ENCODE measurements at regions not wholly inside any gene's neighbourhood (a gene's known extent, or its start where the extent isn't known, plus 50 kb on each side); places are given as distances from the start of the nearest gene placed in this dataset.

DNA sequence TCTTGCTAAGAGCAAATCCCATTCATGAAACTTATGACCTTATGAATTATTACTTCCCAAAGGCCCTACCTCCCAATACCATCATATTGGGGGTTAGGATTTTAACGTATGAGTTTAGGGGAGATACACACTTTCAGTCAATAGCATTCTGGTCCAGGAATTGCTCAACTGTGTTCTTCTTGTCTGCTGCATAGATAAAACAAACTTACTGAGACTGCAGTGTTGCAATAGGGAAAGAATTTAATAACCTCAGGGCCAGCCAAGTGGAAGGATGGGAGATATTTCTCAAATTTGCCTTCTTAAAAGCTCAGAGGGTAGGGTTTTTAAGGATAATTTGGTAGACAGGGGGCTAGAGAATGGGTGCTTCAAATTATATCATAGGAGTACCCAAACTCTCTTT, 625.8 kb downstream of the OTOL1 start:
- no peaks in the 10 kb centered on the region for H3K36me3 Mint-ChIP-seq (ENCODE audit: low read depth)
- H3K27ac Mint-ChIP-seq: no peak overlapping the region
- H3K4me1 Mint-ChIP-seq: no peaks in the 10 kb centered on the region
- ATAC-seq (replicated peaks): no peak
- H3K4me3 Mint-ChIP-seq: no peak overlapping the region
- H3K9me3 Mint-ChIP-seq: peaks cover 4% of the 10 kb centered on the region
- no peaks in the 10 kb centered on the region for H3K27me3 Mint-ChIP-seq

DNA sequence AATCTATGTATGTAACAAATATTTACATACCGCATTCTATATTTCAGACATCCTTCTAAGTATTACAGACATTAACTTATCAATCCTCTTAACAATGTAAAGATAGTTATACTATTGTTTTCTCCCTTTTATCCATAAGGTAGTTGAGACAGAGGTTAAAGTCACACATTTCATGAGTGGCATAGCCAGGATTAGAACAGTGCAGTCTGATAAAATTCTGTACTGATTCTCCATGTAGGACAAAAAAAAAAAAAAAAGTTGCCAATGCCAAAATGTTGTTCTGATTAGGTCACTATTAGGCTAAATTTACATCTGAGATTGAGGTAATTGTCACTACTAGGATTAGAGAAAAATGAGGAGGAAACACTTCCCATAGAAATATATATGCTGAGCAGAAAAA, 629.2 kb downstream of the OTOL1 start:
- no peak for ATAC-seq (replicated peaks)
- H3K27me3 Mint-ChIP-seq: no peaks in the 10 kb centered on the region
- H3K36me3 Mint-ChIP-seq (ENCODE audit: low read depth): no peaks in the 10 kb centered on the region
- H3K4me1 Mint-ChIP-seq: no peaks in the 10 kb centered on the region
- no peak overlapping the region for H3K27ac Mint-ChIP-seq
- H3K9me3 Mint-ChIP-seq: peaks cover 4% of the 10 kb centered on the region
- no peak overlapping the region for H3K4me3 Mint-ChIP-seq

DNA sequence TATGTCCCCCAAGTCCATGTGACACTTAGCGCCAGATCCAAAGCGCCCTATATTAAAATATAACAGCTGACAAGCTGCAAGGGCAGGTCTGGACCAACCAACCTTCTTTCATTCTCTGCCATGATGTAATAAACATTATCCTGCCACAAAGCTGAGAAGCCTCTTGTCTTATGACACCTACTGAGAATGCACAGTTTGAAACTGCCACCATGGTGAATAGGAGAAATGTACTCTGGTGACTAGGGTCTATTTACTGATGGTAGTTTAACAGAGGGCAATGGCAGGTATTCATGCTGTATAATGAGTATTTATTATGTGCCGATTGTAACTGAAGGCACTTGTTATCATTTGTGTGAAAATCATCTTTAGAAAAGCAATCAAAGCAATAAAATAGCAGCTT, 634.0 kb downstream of the OTOL1 start:
- Mint-ChIP-seq H3K9me3 (no peaks in the 10 kb centered on the region), H3K4me3 (no peak overlapping the region), H3K27ac (no peak overlapping the region), H3K27me3 (no peaks in the 10 kb centered on the region), H3K4me1 (no peaks in the 10 kb centered on the region), H3K36me3 (ENCODE audit: low read depth) (no peaks in the 10 kb centered on the region)
- ATAC-seq (replicated peaks): no peak

DNA sequence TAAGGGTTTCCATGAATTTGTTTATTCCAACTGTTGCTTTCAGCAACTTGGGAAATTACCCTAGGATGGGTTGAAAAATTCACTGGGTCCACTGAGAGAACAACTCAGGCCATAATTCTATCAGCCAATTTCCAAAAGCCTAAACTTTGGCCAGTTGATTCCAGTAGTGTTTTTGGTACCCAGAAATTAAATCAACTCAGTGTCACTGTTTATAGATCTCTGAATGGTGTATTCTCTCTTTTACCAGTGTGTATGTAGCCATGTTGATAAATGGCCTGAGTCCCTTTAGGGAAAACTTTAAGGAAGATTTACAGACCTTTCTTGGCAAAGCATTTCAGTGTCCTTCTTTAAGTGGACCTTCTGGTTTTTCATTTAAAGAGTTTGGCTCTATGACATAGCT, 636.4 kb downstream of the OTOL1 start:
- no peaks in the 10 kb centered on the region for H3K4me1 Mint-ChIP-seq
- no peak for ATAC-seq (replicated peaks)
- H3K9me3 Mint-ChIP-seq: no peaks in the 10 kb centered on the region
- H3K27ac Mint-ChIP-seq: no peak overlapping the region
- no peaks in the 10 kb centered on the region for H3K27me3 Mint-ChIP-seq
- no peaks in the 10 kb centered on the region for H3K36me3 Mint-ChIP-seq (ENCODE audit: low read depth)
- H3K4me3 Mint-ChIP-seq: no peak overlapping the region

DNA sequence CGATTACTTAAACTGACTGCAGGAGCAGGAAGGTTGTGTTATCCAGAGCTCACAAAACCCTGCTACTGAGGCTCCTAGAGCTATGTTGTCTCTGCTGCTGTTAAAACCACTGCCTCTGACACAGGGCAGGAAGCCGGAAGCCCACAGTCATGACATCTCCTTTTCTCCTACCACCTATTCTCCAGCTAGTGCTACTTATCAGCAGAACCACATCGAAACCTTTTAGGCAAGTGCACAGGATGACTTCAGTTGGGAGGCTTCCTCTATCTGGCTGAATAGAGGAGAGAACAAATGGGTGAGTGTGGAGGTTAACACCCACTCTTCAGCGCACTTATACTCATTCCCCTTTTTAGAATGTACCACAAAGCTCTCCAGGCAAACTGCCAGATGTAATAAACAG, 638.0 kb downstream of the OTOL1 start:
- Mint-ChIP-seq H3K4me1 (no peaks in the 10 kb centered on the region), H3K9me3 (no peaks in the 10 kb centered on the region), H3K27ac (no peak overlapping the region), H3K4me3 (no peak overlapping the region), H3K36me3 (ENCODE audit: low read depth) (no peaks in the 10 kb centered on the region), H3K27me3 (no peaks in the 10 kb centered on the region)
- ATAC-seq (replicated peaks): no peak

DNA sequence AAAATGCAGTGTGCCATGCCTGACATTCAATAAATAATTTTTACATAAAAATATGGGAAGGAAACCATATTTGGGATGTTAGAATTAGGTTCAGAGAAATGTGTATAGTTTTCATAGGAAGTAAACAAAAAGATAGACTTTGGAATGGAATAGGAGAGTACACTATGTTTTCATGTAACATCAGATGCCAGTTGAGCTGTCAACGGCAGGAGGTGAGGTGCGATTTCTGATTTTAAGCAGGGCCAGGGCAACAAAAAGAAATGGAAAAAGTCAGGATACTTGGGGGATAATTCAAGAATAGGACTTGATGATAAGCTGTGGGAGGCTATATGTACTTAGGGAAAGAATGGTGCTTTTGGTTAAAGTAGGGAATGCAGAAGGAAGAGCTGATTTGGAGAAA, 639.5 kb downstream of the OTOL1 start:
- Mint-ChIP-seq H3K4me3 (no peak overlapping the region), H3K27me3 (no peaks in the 10 kb centered on the region), H3K27ac (no peak overlapping the region), H3K4me1 (no peaks in the 10 kb centered on the region), H3K36me3 (ENCODE audit: low read depth) (no peaks in the 10 kb centered on the region), H3K9me3 (no peaks in the 10 kb centered on the region)
- no peak for ATAC-seq (replicated peaks)

DNA sequence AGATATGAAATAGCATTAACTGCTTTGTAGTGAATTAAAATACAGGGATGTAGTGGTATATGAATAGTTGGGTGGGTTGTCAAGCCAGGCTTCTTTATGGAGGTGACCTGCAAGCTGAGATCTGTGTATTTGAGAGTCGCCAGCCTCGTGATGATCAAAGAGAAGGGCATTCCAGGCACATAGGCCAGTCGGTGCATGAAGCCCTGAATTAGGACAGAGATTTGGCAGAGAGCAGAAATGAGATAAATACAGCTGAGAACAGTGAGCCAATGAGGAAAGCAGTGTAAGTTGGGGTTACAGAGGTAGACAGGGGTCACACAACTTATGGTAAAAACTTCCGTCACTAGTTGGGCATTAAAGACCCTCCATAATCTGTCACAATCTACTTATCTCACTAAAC, 641.9 kb downstream of the OTOL1 start:
- H3K4me3 Mint-ChIP-seq: no peak overlapping the region
- H3K9me3 Mint-ChIP-seq: no peaks in the 10 kb centered on the region
- H3K27ac Mint-ChIP-seq: no peak overlapping the region
- H3K27me3 Mint-ChIP-seq: no peaks in the 10 kb centered on the region
- no peaks in the 10 kb centered on the region for H3K4me1 Mint-ChIP-seq
- H3K36me3 Mint-ChIP-seq (ENCODE audit: low read depth): no peaks in the 10 kb centered on the region
- no peak for ATAC-seq (replicated peaks)

DNA sequence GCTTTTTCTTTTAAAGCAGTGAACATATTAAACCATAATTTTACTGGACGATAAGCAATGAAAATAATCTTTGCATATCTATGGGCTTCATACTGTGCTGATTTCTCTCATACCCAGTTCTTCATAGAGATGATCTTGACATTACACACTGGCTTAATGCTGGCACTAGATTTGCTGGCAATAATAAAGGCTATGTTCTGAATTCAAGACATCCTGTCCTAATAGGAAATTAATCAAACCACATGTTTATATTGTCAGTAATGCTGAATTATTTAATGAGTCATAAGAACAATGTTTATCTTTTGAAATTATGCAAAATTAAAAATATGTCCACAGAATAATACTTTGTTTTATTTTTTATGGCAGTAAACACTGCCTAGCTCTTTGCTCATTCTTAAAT, 643.2 kb downstream of the OTOL1 start:
- no peak for ATAC-seq (replicated peaks)

DNA sequence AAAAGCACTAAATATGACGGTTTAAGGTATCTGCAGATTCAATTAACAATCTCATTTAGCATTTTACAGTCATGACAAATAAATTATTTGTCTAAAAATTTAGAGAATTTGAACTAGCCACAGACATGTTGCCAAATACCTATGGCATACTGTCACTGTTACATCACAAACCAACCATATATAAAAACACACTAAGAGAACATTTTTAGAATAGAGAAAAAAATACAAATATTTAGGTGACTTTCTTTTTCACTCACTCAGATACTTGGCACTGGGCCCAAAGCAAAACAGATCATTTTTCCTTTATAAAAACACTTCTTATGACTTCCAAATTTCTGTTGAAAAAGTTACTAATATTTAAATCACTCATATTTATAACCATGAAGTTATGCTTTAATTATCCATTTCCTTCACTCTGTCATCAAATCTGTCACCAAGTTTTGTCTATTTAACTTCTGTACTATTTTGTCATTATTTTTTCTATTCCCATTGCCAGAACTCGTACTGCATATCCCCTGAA, 644.7 kb downstream of the OTOL1 start:
- H3K4me1 Mint-ChIP-seq: no peaks in the 10 kb centered on the region
- H3K36me3 Mint-ChIP-seq (ENCODE audit: low read depth): no peaks in the 10 kb centered on the region
- H3K27me3 Mint-ChIP-seq: no peaks in the 10 kb centered on the region
- H3K9me3 Mint-ChIP-seq: no peaks in the 10 kb centered on the region
- no peak overlapping the region for H3K4me3 Mint-ChIP-seq
- H3K27ac Mint-ChIP-seq: no peak overlapping the region
- no peak for ATAC-seq (replicated peaks)

More for the DNA sequence above, 643.2 kb downstream of the OTOL1 start:
- Mint-ChIP-seq H3K4me1 (no peaks in the 10 kb centered on the region), H3K4me3 (no peak overlapping the region), H3K9me3 (no peaks in the 10 kb centered on the region), H3K36me3 (ENCODE audit: low read depth) (no peaks in the 10 kb centered on the region), H3K27ac (no peak overlapping the region), H3K27me3 (no peaks in the 10 kb centered on the region)

DNA sequence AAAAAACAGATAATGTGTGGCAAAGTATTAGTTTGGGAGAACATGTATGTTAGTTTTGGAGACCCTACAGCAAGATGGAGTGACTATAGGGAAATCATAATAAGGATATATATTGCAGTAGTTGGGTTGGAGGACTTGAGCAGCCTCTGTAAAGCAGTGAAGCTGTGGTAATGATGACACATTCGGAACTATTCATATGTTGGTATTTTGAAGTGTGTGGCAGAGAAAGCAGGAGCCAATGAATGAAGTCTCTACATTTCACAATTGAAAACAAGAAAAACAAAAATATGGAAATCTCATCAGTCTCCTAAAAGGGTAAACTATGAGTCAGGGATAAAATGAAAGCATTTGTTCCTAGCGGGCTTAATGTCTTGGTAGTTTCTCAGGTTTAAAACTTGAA, 645.9 kb downstream of the OTOL1 start:
- H3K27ac Mint-ChIP-seq: no peak overlapping the region

DNA sequence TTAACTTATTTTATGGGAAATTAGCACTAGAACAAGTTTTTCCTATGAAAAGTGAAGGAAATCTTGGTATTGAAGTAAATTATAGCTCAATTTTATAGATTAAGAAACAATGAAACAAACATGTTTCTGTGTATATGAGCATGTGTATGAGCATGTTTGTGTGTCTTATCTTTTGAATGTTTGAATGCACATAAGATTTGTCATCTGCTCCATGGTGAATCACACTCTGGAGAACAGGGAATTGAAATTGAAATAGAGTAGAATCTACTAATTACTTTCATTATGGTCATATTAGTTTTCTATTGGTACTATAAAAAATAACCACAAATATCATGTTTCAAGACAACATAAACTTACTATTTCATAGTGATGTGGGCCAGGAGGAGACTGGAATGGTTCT, 646.6 kb downstream of the OTOL1 start:
- Mint-ChIP-seq H3K4me1 (no peaks in the 10 kb centered on the region), H3K36me3 (ENCODE audit: low read depth) (no peaks in the 10 kb centered on the region), H3K4me3 (no peak overlapping the region), H3K27me3 (no peaks in the 10 kb centered on the region), H3K27ac (no peak overlapping the region), H3K9me3 (no peaks in the 10 kb centered on the region)
- no peak for ATAC-seq (replicated peaks)

More for the DNA sequence above, 645.9 kb downstream of the OTOL1 start:
- no peaks in the 10 kb centered on the region for H3K27me3 Mint-ChIP-seq
- H3K36me3 Mint-ChIP-seq (ENCODE audit: low read depth): no peaks in the 10 kb centered on the region
- H3K4me1 Mint-ChIP-seq: no peaks in the 10 kb centered on the region
- no peak overlapping the region for H3K4me3 Mint-ChIP-seq
- H3K9me3 Mint-ChIP-seq: no peaks in the 10 kb centered on the region
- ATAC-seq (replicated peaks): no peak

DNA sequence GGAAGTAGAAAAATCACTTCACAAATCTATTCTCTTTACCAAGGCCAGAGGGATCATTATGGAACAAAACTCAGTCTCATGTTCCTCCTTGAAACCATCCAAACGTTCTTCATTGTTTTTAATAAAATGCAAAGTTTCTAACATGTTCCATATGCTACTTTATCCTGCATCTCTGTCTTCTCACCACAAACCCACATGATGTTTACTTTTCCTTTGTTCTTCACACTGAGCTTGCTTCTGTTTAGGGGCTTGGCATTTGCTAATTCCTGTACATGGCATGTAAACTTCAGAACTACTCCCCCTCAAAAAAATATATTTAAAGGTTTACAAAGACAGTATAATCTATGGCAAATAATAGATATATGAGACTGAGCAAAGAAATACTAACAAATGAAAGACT, 651.4 kb downstream of the OTOL1 start:
- no peaks in the 10 kb centered on the region for H3K27me3 Mint-ChIP-seq

DNA sequence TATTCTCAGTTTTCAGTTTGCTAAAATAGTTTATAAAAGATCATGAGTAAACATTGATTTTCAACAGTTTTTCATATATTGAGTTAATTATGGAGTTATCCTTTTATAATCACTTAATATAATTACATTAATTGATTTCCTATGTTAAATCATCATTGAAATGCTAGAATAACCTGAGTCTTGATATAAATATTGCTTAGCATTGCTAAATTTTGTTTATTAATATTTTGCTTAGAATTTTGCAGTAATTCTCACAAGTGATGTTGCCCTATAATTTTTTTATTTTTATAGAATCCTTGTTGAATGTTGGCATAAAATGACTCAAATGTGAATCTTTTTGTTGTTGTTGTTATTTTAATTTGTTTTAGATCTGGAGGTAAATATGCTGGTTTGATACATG, 654.2 kb downstream of the OTOL1 start:
- Mint-ChIP-seq H3K9me3 (no peaks in the 10 kb centered on the region), H3K4me3 (no peak overlapping the region), H3K27ac (no peak overlapping the region), H3K36me3 (ENCODE audit: low read depth) (no peaks in the 10 kb centered on the region), H3K27me3 (no peaks in the 10 kb centered on the region), H3K4me1 (no peaks in the 10 kb centered on the region)
- no peak for ATAC-seq (replicated peaks)

More for the DNA sequence above, 651.4 kb downstream of the OTOL1 start:
- H3K9me3 Mint-ChIP-seq: no peaks in the 10 kb centered on the region
- ATAC-seq (replicated peaks): no peak
- H3K36me3 Mint-ChIP-seq (ENCODE audit: low read depth): no peaks in the 10 kb centered on the region
- no peak overlapping the region for H3K27ac Mint-ChIP-seq
- H3K4me1 Mint-ChIP-seq: no peaks in the 10 kb centered on the region
- H3K4me3 Mint-ChIP-seq: no peak overlapping the region

DNA sequence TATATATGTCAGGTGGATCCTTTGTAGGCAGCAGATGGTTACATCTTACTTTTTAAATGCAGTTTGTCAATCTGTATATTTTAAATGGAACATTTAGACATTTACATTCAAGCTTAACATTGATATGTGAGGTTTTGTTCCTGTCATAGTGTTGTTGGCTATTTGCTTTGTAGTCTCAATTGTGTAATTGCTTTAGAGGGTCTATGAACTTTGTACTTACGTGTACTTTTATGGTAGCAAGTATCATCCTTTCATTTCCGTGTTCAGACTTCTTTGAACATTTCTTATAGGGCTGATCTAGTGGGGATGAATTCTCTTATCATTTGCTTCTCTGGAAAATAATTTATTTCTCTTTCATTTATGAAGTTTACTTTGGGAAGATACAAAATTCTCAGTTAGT, 656.0 kb downstream of the OTOL1 start:
- no peaks in the 10 kb centered on the region for H3K27me3 Mint-ChIP-seq
- H3K4me1 Mint-ChIP-seq: no peaks in the 10 kb centered on the region
- no peak overlapping the region for H3K4me3 Mint-ChIP-seq
- no peak overlapping the region for H3K27ac Mint-ChIP-seq
- H3K9me3 Mint-ChIP-seq: peaks cover 2% of the 10 kb centered on the region
- no peak for ATAC-seq (replicated peaks)
- H3K36me3 Mint-ChIP-seq (ENCODE audit: low read depth): no peaks in the 10 kb centered on the region

DNA sequence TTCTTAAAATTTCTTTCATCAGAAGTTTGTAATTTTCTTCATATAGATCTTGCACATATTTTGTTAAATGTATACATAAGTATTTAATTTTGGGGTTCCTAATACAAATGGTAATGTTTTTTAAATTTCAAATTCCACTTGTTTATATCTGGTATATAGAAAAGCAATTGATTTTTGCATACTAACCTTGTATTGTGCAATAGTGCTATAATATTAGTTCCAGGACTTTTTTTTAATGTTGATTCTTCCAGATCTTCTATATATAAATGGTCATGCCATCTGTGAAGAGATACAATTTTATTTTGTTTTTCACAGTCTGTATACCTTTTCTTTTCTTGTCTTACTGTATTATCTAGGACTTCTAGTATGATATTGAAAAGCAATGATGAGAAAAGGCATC, 665.0 kb downstream of the OTOL1 start:
- H3K4me3 Mint-ChIP-seq: no peak overlapping the region
- H3K9me3 Mint-ChIP-seq: peaks cover 13% of the 10 kb centered on the region
- no peak for ATAC-seq (replicated peaks)
- no peaks in the 10 kb centered on the region for H3K27me3 Mint-ChIP-seq
- no peak overlapping the region for H3K27ac Mint-ChIP-seq
- no peaks in the 10 kb centered on the region for H3K4me1 Mint-ChIP-seq
- no peaks in the 10 kb centered on the region for H3K36me3 Mint-ChIP-seq (ENCODE audit: low read depth)

DNA sequence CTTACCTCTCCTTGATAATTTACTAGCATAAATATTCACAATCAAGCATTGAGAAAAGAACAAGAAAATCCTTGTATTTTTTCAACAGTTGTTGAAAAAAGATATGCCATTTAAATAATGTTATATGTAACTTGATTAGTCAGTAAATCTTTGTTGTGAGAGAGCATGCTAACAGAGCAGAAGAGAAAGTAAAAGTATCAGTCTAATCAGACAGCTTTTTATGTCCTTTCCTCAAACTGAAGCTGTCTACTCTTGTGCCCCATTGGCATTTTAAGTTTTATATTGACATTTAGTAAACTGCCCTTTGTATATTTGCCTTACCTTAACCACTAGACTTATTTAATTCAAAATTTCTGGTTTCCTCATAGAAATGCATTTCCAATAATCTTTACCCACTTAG, 668.7 kb downstream of the OTOL1 start:
- Mint-ChIP-seq H3K27me3 (no peaks in the 10 kb centered on the region), H3K4me3 (no peak overlapping the region), H3K4me1 (no peaks in the 10 kb centered on the region), H3K9me3 (peaks cover 3% of the 10 kb centered on the region), H3K27ac (no peak overlapping the region), H3K36me3 (ENCODE audit: low read depth) (no peaks in the 10 kb centered on the region)
- no peak for ATAC-seq (replicated peaks)

Measured in activated T-helper 17 cell treated with anti-CD3 and anti-CD28 coated beads, Interleukin-2, amount 50 U/mL, for 72 hours (primary cell).